H9 (cell line): ENCODE measurements at regions not wholly inside any gene's neighbourhood (a gene's known extent, or its start where the extent isn't known, plus 50 kb on each side); places are given as distances from the start of the nearest gene placed in this dataset.

Experiments
- DNase-seq: peaks from one replicate; pipeline ENCODE4 v3.0.0-alpha.2; 2017
- H2AFZ ChIP-seq: one replicate; pipeline ENCODE4 v1.6.1; 2013; ENCODE audit warnings: mild to moderate bottlenecking, low read length, control low read depth, moderate library complexity
- H2AK5ac ChIP-seq: 2 replicates; pipeline ENCODE4 v1.6.1; 2013; ENCODE audit warnings: low read length, control low read depth, mixed read lengths; ENCODE audit not compliant: insufficient read length
- H2BK120ac ChIP-seq: one replicate; pipeline ENCODE4 v1.6.1; 2013; ENCODE audit warnings: low read depth, mild to moderate bottlenecking, low read length, control low read depth, inconsistent platforms; ENCODE audit not compliant: poor library complexity, severe bottlenecking
- H2BK12ac ChIP-seq: 2 replicates; pipeline ENCODE4 v1.6.1; 2013; ENCODE audit warnings: low read length, control low read depth, mixed read lengths, low read depth; ENCODE audit not compliant: insufficient read length
- H2BK15ac ChIP-seq: 2 replicates; pipeline ENCODE4 v1.6.1; 2013; ENCODE audit warnings: low read depth, low read length, control low read depth
- H2BK20ac ChIP-seq: one replicate; pipeline ENCODE4 v1.6.1; 2013; ENCODE audit warnings: low read depth, mild to moderate bottlenecking, low read length, control low read depth, inconsistent platforms; ENCODE audit not compliant: poor library complexity, severe bottlenecking
- H2BK5ac ChIP-seq: 2 replicates; pipeline ENCODE4 v1.6.1; 2013; ENCODE audit warnings: low read length, control low read depth, mixed read lengths; ENCODE audit not compliant: insufficient read length
- H3K14ac ChIP-seq: 2 replicates; pipeline ENCODE4 v1.6.1; 2013; ENCODE audit warnings: low read length, control low read depth; ENCODE audit not compliant: insufficient read depth
- H3K18ac ChIP-seq: 2 replicates; pipeline ENCODE4 v1.6.1; 2013; ENCODE audit warnings: low read depth, mild to moderate bottlenecking, mixed read lengths, low read length, control low read depth; ENCODE audit not compliant: insufficient read length
- H3K23ac ChIP-seq: 2 replicates; pipeline ENCODE4 v1.6.1; 2013; ENCODE audit warnings: low read length, control low read depth, mixed read lengths, low read depth; ENCODE audit not compliant: insufficient read length
- H3K23me2 ChIP-seq: 2 replicates; pipeline ENCODE4 v1.6.1; 2013; ENCODE audit warnings: low read depth, mild to moderate bottlenecking, mixed read lengths, low read length, control low read depth; ENCODE audit not compliant: insufficient read length, poor library complexity, severe bottlenecking
- H3K27ac ChIP-seq: 2 replicates; pipeline ENCODE4 v1.5.1; 2013; ENCODE audit warnings: low read length, control low read depth, mixed read lengths, low read depth; ENCODE audit not compliant: insufficient read length
- H3K27me3 ChIP-seq: 2 replicates; pipeline ENCODE4 v1.6.1; 2013; ENCODE audit warnings: low read length, control low read depth, inconsistent platforms; ENCODE audit not compliant: insufficient read depth
- H3K4ac ChIP-seq: 2 replicates; pipeline ENCODE4 v1.6.1; 2013; ENCODE audit warnings: low read depth, mild to moderate bottlenecking, control low read depth, inconsistent platforms, low read length, moderate library complexity
- H3K4me1 ChIP-seq: 2 replicates; pipeline ENCODE4 v1.6.1; 2013; ENCODE audit warnings: low read length, control low read depth, inconsistent platforms; ENCODE audit not compliant: insufficient read depth
- H3K4me2 ChIP-seq: 2 replicates; pipeline ENCODE4 v1.6.1; 2013; ENCODE audit warnings: low read length, control low read depth, mixed read lengths; ENCODE audit not compliant: insufficient read length, insufficient read depth
- H3K56ac ChIP-seq: 2 replicates; pipeline ENCODE4 v1.6.1; 2013; ENCODE audit warnings: low read depth, mild to moderate bottlenecking, mixed read lengths, low read length, control low read depth; ENCODE audit not compliant: insufficient read length
- H3K79me1 ChIP-seq: 2 replicates; pipeline ENCODE4 v1.6.1; 2013; ENCODE audit warnings: low read depth, mild to moderate bottlenecking, moderate library complexity, low read length, control low read depth, inconsistent platforms; ENCODE audit not compliant: insufficient read depth, poor library complexity, severe bottlenecking
- H3K79me2 ChIP-seq: 2 replicates; pipeline ENCODE4 v1.6.1; 2013; ENCODE audit warnings: low read length, control low read depth, inconsistent platforms; ENCODE audit not compliant: insufficient read depth
- H3K9ac ChIP-seq: 2 replicates; pipeline ENCODE4 v1.6.1; 2013; ENCODE audit warnings: low read length, control low read depth, mixed read lengths; ENCODE audit not compliant: insufficient read length; ENCODE audit errors: extremely low read depth
- H3K9me3 ChIP-seq: one replicate; pipeline ENCODE4 v1.6.1; 2013; ENCODE audit warnings: low read depth, low read length, inconsistent platforms; ENCODE audit not compliant: control insufficient read depth
- H3T11ph ChIP-seq: one replicate; pipeline ENCODE4 v1.6.1; 2013; ENCODE audit warnings: mild to moderate bottlenecking, low read length, control low read depth, inconsistent platforms
- H4K20me1 ChIP-seq: one replicate; pipeline ENCODE4 v1.6.1; 2013; ENCODE audit not compliant: control insufficient read depth, insufficient read length, insufficient read depth
- H4K5ac ChIP-seq: 2 replicates; pipeline ENCODE4 v1.6.1; 2013; ENCODE audit warnings: low read depth, mild to moderate bottlenecking, mixed read lengths, low read length, control low read depth; ENCODE audit not compliant: insufficient read length
- H4K8ac ChIP-seq: replicated peaks from 2 replicates; pipeline ENCODE4 v1.6.1; 2013; ENCODE audit warnings: low read length, control low read depth, mixed read lengths, low read depth; ENCODE audit not compliant: insufficient read length
- H4K91ac ChIP-seq: 2 replicates; pipeline ENCODE4 v1.6.1; 2013; ENCODE audit warnings: low read depth, mild to moderate bottlenecking, moderate library complexity, mixed read lengths, low read length, control low read depth; ENCODE audit not compliant: insufficient read length
- H3K27ac Mint-ChIP-seq, 3 experiments: 2 replicates in 2 of 3; 3 replicates in 1 of 3; pipeline ENCODE4 v1.8.0; 2020 to 2021; ENCODE audit warnings: mixed read lengths in 3 of 3, mild to moderate bottlenecking in 1 of 3, moderate library complexity in 1 of 3
- H3K27me3 Mint-ChIP-seq: 2 replicates; pipeline ENCODE4 v1.8.0; 2021; ENCODE audit warnings: low read depth, mild to moderate bottlenecking, moderate library complexity, mixed read lengths
- H3K36me3 Mint-ChIP-seq, 3 experiments: 2 replicates in 2 of 3; 3 replicates in 1 of 3; pipeline ENCODE4 v1.8.0; 2020 to 2021; ENCODE audit warnings: low read depth in 3 of 3, mixed read lengths in 3 of 3; ENCODE audit not compliant: insufficient read depth in 1 of 3
- H3K4me1 Mint-ChIP-seq, 2 experiments: 2 replicates each; pipeline ENCODE4 v1.8.0; 2020; ENCODE audit warnings: mixed read lengths in 2 of 2
- H3K4me3 Mint-ChIP-seq, 2 experiments: 2 replicates in 1 of 2; 3 replicates in 1 of 2; pipeline ENCODE4 v1.8.0; 2020 to 2021; ENCODE audit warnings: mild to moderate bottlenecking in 2 of 2, mixed read lengths in 2 of 2, moderate library complexity in 1 of 2
- H3K9me3 Mint-ChIP-seq, 2 experiments: 2 replicates in 1 of 2; 3 replicates in 1 of 2; pipeline ENCODE4 v1.8.0; 2020; ENCODE audit warnings: mild to moderate bottlenecking in 2 of 2, mixed read lengths in 2 of 2, moderate library complexity in 1 of 2
- CTCF ChIP-seq: fragments of 200-600 bp; sonication (generic); conservative IDR thresholded peaks from 3 replicates; pipeline ENCODE4 v1.8.0; 2021; ENCODE audit warnings: antibody characterized with exemption, mild to moderate bottlenecking
- whole genome bisulfite sequencing: extraction: QIAGEN DNeasy Blood & Tissue Kit; methylation state at CpG from one replicate; pipeline ENCODE4 v1.1.7; 2013; ENCODE audit warnings: missing lambda C conversion rate, low lambda C conversion rate, mixed read lengths; ENCODE audit not compliant: insufficient read length; ENCODE audit errors: extremely low coverage; 5-methylcytosine and 5-hydroxymethylcytosine counted together

- H4K8ac ChIP-seq: no peak overlapping the region
Observed at GRCh38 chr4:103443324-103443723, 245.2 kb upstream of the CENPE start.

More at GRCh38 chr4:103443324-103443723, 245.2 kb upstream of the CENPE start:
- no peaks in the 10 kb centered on the region for H3K36me3 Mint-ChIP-seq
- peaks cover 4% of the 10 kb centered on the region in 2 experiments; a peak in 2 of 4 replicates for H3K4me1 Mint-ChIP-seq
- no peak overlapping the region for H4K91ac ChIP-seq
- TF ChIP-seq CTCF: no peak
- no peak overlapping the region for H3K14ac ChIP-seq
- WGBS: no CpG with 5 or more reads among the region's 3 CpGs
- H2BK15ac ChIP-seq: no peak overlapping the region
- H3K23ac ChIP-seq: no peak overlapping the region
- no peak overlapping the region for H3K56ac ChIP-seq
- H2AK5ac ChIP-seq: no peak overlapping the region
- H3T11ph ChIP-seq: no peak overlapping the region
- H3K4me2 ChIP-seq: no peak overlapping the region
- H2AFZ ChIP-seq: no peak overlapping the region
- H3K27ac Mint-ChIP-seq: no peak overlapping the region
- no peaks in the 10 kb centered on the region for H3K4me1 ChIP-seq
- no peak overlapping the region for H3K18ac ChIP-seq
- no peaks in the 10 kb centered on the region for H3K27me3 ChIP-seq
- no peak overlapping the region for H3K9ac ChIP-seq
- no peaks in the 10 kb centered on the region for H3K23me2 ChIP-seq
- no peak overlapping the region for H3K4ac ChIP-seq
- no peak overlapping the region for H4K5ac ChIP-seq
- no peaks in the 10 kb centered on the region for H3K79me2 ChIP-seq
- H3K9me3 Mint-ChIP-seq: no peaks in the 10 kb centered on the region
- no peak overlapping the region for H3K27ac ChIP-seq
- no peaks in the 10 kb centered on the region for H3K9me3 ChIP-seq
- H2BK120ac ChIP-seq: no peak overlapping the region
- no peak overlapping the region for H2BK20ac ChIP-seq
- H4K20me1 ChIP-seq: no peaks in the 10 kb centered on the region
- no peaks in the 10 kb centered on the region for H3K27me3 Mint-ChIP-seq
- H2BK12ac ChIP-seq: no peak overlapping the region
- no peak overlapping the region for H2BK5ac ChIP-seq
- no peaks in the 10 kb centered on the region for H3K79me1 ChIP-seq
- DNase-seq: no peak
- H3K4me3 Mint-ChIP-seq: no peak overlapping the region
